Suprapubic skin (tissue), 4 donors: ENCODE measurements at regions not wholly inside any gene's neighbourhood (a gene's known extent, or its start where the extent isn't known, plus 50 kb on each side); places are given as distances from the start of the nearest gene placed in this dataset.

Source experiments
- POLR2A ChIP-seq, 2 donors: fragments of 450-650 bp; IDR thresholded peaks; one replicate each; pipeline ENCODE4 v1.6.1; 2017; ENCODE audit warnings: antibody characterized with exemption in 2 of 2, mild to moderate bottlenecking in 2 of 2, moderate library complexity in 2 of 2
- POLR2AphosphoS5 ChIP-seq, 3 donors: sonication (generic); formaldehyde crosslinking; IDR thresholded peaks; one replicate each; pipeline ENCODE4 v1.6.1; 2017; ENCODE audit warnings: antibody characterized with exemption in 3 of 3

- TF ChIP-seq POLR2A (IDR thresholded peaks at IDR 0.05) = no peak
- no peak for TF ChIP-seq POLR2AphosphoS5 (IDR thresholded peaks at IDR 0.05)
Observed at GRCh38 chr20:7806831-7807230, 133.4 kb downstream of the HAO1 start.
